AG20443 (cell line): ENCODE measurements at regions not wholly inside any gene's neighbourhood (a gene's known extent, or its start where the extent isn't known, plus 50 kb on each side); places are given as distances from the start of the nearest gene placed in this dataset.

ENCODE experiments used
- DNase-seq: peaks from one replicate; pipeline ENCODE4 v3.0.0; 2012; ENCODE audit warnings: low spot score, mixed read lengths

GRCh38 chr3:43783987-43784639, 93.4 kb downstream of the ABHD5 start:
- no peak for DNase-seq

- no peak for DNase-seq
Observed at GRCh38 chr3:43784640-43785011, 93.9 kb downstream of the ABHD5 start.

- peak; percentile 77 for DNase-seq
Observed at GRCh38 chr3:43785551-43785950, 94.8 kb downstream of the ABHD5 start.

GRCh38 chr3:43786102-43786501, 95.4 kb downstream of the ABHD5 start:
- no peak for DNase-seq

- no peak for DNase-seq
Observed at GRCh38 chr3:43786526-43787305, 96.0 kb downstream of the ABHD5 start.

- no peak for DNase-seq
Observed at GRCh38 chr3:43787330-43787729, 96.6 kb downstream of the ABHD5 start.

GRCh38 chr3:43789028-43789427, 98.3 kb downstream of the ABHD5 start:
- no peak for DNase-seq

GRCh38 chr3:43790060-43790459, 99.3 kb downstream of the ABHD5 start:
- DNase-seq = no peak

- no peak for DNase-seq
Observed at GRCh38 chr3:43790476-43790875, 99.7 kb downstream of the ABHD5 start.

GRCh38 chr3:43791246-43791645, 100.5 kb downstream of the ABHD5 start:
- no peak for DNase-seq

- peak; percentile 30 for DNase-seq
Observed at GRCh38 chr3:43792904-43793303, 102.2 kb downstream of the ABHD5 start.

- DNase-seq = no peak
Observed at GRCh38 chr3:43793648-43794372, 103.1 kb downstream of the ABHD5 start.

- DNase-seq = peak; percentile 52
Observed at GRCh38 chr3:43794776-43795175, 104.0 kb downstream of the ABHD5 start.

GRCh38 chr3:43795491-43795890, 104.8 kb downstream of the ABHD5 start:
- DNase-seq = no peak

GRCh38 chr3:43796041-43796596, 105.4 kb downstream of the ABHD5 start:
- peak; percentile 29 for DNase-seq

GRCh38 chr3:43797794-43798193, 107.1 kb downstream of the ABHD5 start:
- no peak for DNase-seq

- no peak for DNase-seq
Observed at GRCh38 chr3:43810797-43811196, 120.1 kb downstream of the ABHD5 start.

GRCh38 chr3:43814461-43814860, 123.7 kb downstream of the ABHD5 start:
- DNase-seq = no peak

GRCh38 chr3:43816372-43816771, 125.6 kb downstream of the ABHD5 start:
- no peak for DNase-seq

- DNase-seq = no peak
Observed at GRCh38 chr3:43817064-43817463, 126.3 kb downstream of the ABHD5 start.

- no peak for DNase-seq
Observed at GRCh38 chr3:43817825-43818224, 127.1 kb downstream of the ABHD5 start.

GRCh38 chr3:43818229-43818628, 127.5 kb downstream of the ABHD5 start:
- DNase-seq = no peak
